Gastrocnemius medialis (tissue), 4 donors: ENCODE measurements at regions not wholly inside any gene's neighbourhood (a gene's known extent, or its start where the extent isn't known, plus 50 kb on each side); places are given as distances from the start of the nearest gene placed in this dataset.

Experiments
- POLR2A ChIP-seq, 2 donors: fragments of 450-650 bp; IDR thresholded peaks; one replicate each; pipeline ENCODE4 v1.6.1; 2017; ENCODE audit warnings: antibody characterized with exemption in 2 of 2, mild to moderate bottlenecking in 2 of 2, moderate library complexity in 2 of 2
- TF ChIP-seq, protein P1 (sequence below), 5 experiments: fragments of 450-650 bp in 3 of 5; fragments of 200-600 bp in 2 of 5; sonication (generic) in 2 of 5; IDR thresholded peaks in 4 of 5; conservative IDR thresholded peaks in 1 of 5; 1 replicate in 4 of 5; 2 replicates in 1 of 5; pipeline ENCODE4 v1.5.1; 2016 to 2019; ENCODE audit warnings: antibody characterized with exemption in 5 of 5, mild to moderate bottlenecking in 3 of 5, moderate library complexity in 3 of 5

DNA sequence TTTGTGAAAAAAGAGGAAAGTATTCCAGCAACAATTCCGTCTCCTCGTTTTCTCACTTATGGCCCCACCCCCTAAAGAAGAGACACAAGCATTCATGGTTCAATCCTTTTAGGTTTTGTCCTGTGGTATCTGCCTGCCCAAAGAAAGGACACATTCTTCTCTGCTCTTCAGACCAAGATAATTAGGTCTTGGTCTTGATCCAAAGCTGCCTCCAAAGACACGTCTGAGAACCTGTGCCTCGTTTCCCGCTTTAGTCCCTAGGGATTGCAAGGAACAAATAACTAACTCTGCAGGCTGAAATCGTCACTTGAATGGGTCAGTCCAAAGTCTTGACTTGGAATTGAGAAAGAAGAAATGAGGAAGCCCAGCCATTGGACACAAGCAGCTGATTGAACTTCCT lies 202.7 kb upstream of the FAR2 start:
- TF ChIP-seq, protein P1, sequence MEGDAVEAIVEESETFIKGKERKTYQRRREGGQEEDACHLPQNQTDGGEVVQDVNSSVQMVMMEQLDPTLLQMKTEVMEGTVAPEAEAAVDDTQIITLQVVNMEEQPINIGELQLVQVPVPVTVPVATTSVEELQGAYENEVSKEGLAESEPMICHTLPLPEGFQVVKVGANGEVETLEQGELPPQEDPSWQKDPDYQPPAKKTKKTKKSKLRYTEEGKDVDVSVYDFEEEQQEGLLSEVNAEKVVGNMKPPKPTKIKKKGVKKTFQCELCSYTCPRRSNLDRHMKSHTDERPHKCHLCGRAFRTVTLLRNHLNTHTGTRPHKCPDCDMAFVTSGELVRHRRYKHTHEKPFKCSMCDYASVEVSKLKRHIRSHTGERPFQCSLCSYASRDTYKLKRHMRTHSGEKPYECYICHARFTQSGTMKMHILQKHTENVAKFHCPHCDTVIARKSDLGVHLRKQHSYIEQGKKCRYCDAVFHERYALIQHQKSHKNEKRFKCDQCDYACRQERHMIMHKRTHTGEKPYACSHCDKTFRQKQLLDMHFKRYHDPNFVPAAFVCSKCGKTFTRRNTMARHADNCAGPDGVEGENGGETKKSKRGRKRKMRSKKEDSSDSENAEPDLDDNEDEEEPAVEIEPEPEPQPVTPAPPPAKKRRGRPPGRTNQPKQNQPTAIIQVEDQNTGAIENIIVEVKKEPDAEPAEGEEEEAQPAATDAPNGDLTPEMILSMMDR (IDR thresholded peaks at IDR 0.05 in 4 of 5, conservative IDR thresholded peaks at IDR 0.05 in 1 of 5) = no peak
- no peak for TF ChIP-seq POLR2A (IDR thresholded peaks at IDR 0.05)
